HEK293T (cell line): ENCODE measurements at regions not wholly inside any gene's neighbourhood (a gene's known extent, or its start where the extent isn't known, plus 50 kb on each side); places are given as distances from the start of the nearest gene placed in this dataset.

Experiments used
- ARNT ChIP-seq: fragments of 450-650 bp; IDR thresholded peaks from 2 replicates; pipeline ENCODE4 v1.6.1; 2017; ENCODE audit warnings: mild to moderate bottlenecking
- BHLHE40 ChIP-seq: fragments of 450-650 bp; IDR thresholded peaks from 2 replicates; pipeline ENCODE4 v1.6.1; 2016; ENCODE audit warnings: mild to moderate bottlenecking, moderate library complexity, borderline replicate concordance
- CTBP1 ChIP-seq: fragments of 450-650 bp; IDR thresholded peaks from 2 replicates; pipeline ENCODE4 v1.6.1; 2016; ENCODE audit warnings: borderline replicate concordance
- ELF4 ChIP-seq: fragments of 450-650 bp; IDR thresholded peaks from 2 replicates; pipeline ENCODE4 v1.6.1; 2017; ENCODE audit warnings: antibody characterized with exemption
- HDGF ChIP-seq: fragments of 450-650 bp; IDR thresholded peaks from 2 replicates; pipeline ENCODE4 v1.6.1; 2017; ENCODE audit warnings: antibody characterized with exemption, borderline replicate concordance
- LEF1 ChIP-seq: fragments of 450-650 bp; IDR thresholded peaks from 2 replicates; pipeline ENCODE4 v1.6.1; 2017; ENCODE audit warnings: mild to moderate bottlenecking, borderline replicate concordance
- NFRKB ChIP-seq: fragments of 450-650 bp; IDR thresholded peaks from 2 replicates; pipeline ENCODE4 v1.6.1; 2016; ENCODE audit warnings: mild to moderate bottlenecking, moderate library complexity
- SP1 ChIP-seq: fragments of 450-650 bp; IDR thresholded peaks from 2 replicates; pipeline ENCODE4 v1.6.1; 2017
- ZNF384 ChIP-seq: fragments of 450-650 bp; IDR thresholded peaks from 2 replicates; pipeline ENCODE4 v1.6.1; 2016

DNA sequence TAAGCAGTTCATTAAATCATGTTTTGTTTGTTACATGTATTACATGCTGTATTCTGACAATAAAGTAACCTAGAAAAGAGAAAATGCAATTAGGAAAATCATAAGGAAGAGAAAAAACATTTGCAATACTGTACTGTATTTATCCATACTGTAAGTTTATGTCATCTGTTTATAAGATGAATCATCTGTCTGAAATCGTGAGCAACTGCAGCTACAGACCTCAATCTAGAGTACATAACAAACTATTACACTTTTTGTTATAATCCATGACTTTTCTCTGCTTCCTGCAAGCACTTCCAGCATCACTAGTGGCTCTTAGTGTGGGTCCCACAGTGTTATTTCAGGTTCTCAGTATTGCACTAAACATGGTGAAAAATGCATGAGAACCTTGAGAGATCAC lies 144.4 kb upstream of the NR4A3 start:
- TF ChIP-seq BHLHE40: no peak
- no peak for TF ChIP-seq ARNT
- TF ChIP-seq HDGF: no peak
- TF ChIP-seq SP1: no peak
- no peak for TF ChIP-seq NFRKB
- TF ChIP-seq ELF4: no peak
- TF ChIP-seq LEF1: no peak
- TF ChIP-seq ZNF384: no peak
- no peak for TF ChIP-seq CTBP1
